ENCODE measurements at regions not wholly inside any gene's neighbourhood (a gene's known extent, or its start where the extent isn't known, plus 50 kb on each side); places are given as distances from the start of the nearest gene placed in this dataset.

- H3K27me3 ChIP-seq (ENCODE audit: low read length): no peaks in the 10 kb centered on the region
- CTCF ChIA-PET: no interaction called here
- no peaks in the 10 kb centered on the region for H3K9me2 ChIP-seq (replicated peaks; ENCODE audit: low read length)
- H4K20me1 ChIP-seq (ENCODE audit: low read length): no peaks in the 10 kb centered on the region
- no peaks in the 10 kb centered on the region for H3K36me3 ChIP-seq (ENCODE audit: low read depth, low read length)
- no peak overlapping the region for H2AFZ ChIP-seq (ENCODE audit: low read length)
- intact Hi-C loops (cut with micrococcal nuclease): no loop called here
- no peak overlapping the region for H3K27ac ChIP-seq (ENCODE audit: low read length)
- BruUV-seq (replicated peaks): no TSS peak
- H3F3A ChIP-seq (ENCODE audit: low read length, unreplicated experiment): no peaks in the 10 kb centered on the region
- ATAC-seq: peak; percentile 43; the same call in 1 of the 2 replicates
- no peaks in the 10 kb centered on the region for H3K79me2 ChIP-seq (ENCODE audit: low read length)
- H3K4me2 ChIP-seq (ENCODE audit: low read length): no peak overlapping the region
- peak; percentile 31 for DNase-seq
- H3K4me1 ChIP-seq (ENCODE audit: insufficient read depth, low read length): no peaks in the 10 kb centered on the region
- POLR2A ChIA-PET (ENCODE audit: unreplicated experiment): no interaction called here
- no peak overlapping the region for H3K9ac ChIP-seq (ENCODE audit: low read length)
- no peaks in the 10 kb centered on the region for H3K9me3 ChIP-seq (ENCODE audit: low read length)
- TF ChIP-seq EZH2 (IDR thresholded peaks at IDR 0.05; ENCODE audit: low read length, unreplicated experiment) (no peak), CTCF (conservative IDR thresholded peaks at IDR 0.05; ENCODE audit: low read depth, low read length) (peak; percentile 18; the same call in 1 of the 2 replicates)
- H3K4me3 ChIP-seq (ENCODE audit: low read length): no peak overlapping the region
Observed at GRCh38 chr10:108434559-108435252, 1270.2 kb upstream of the SORCS1 start.

- H3K36me3 ChIP-seq (ENCODE audit: low read depth, low read length): no peaks in the 10 kb centered on the region
- CTCF ChIA-PET: no interaction called here
- H3K79me2 ChIP-seq (ENCODE audit: low read length): no peaks in the 10 kb centered on the region
Observed at GRCh38 chr10:108427146-108427545, 1262.6 kb upstream of the SORCS1 start.

GRCh38 chr10:108425283-108425964 lies 1260.9 kb upstream of the SORCS1 start:
- ATAC-seq (no peak), DNase-seq (no peak)
- Histone ChIP-seq H2AFZ (ENCODE audit: low read length) (no peak overlapping the region), H3K4me1 (ENCODE audit: insufficient read depth, low read length) (no peaks in the 10 kb centered on the region), H4K20me1 (ENCODE audit: low read length) (no peaks in the 10 kb centered on the region), H3F3A (ENCODE audit: low read length, unreplicated experiment) (no peaks in the 10 kb centered on the region), H3K4me2 (ENCODE audit: low read length) (no peak overlapping the region), H3K9me3 (ENCODE audit: low read length) (no peaks in the 10 kb centered on the region), H3K79me2 (ENCODE audit: low read length) (no peaks in the 10 kb centered on the region), H3K27ac (ENCODE audit: low read length) (no peak overlapping the region), H3K9me2 (replicated peaks; ENCODE audit: low read length) (no peaks in the 10 kb centered on the region), H3K4me3 (ENCODE audit: low read length) (no peak overlapping the region), H3K9ac (ENCODE audit: low read length) (no peak overlapping the region), H3K27me3 (ENCODE audit: low read length) (no peaks in the 10 kb centered on the region), H3K36me3 (ENCODE audit: low read depth, low read length) (no peaks in the 10 kb centered on the region)
- POLR2A ChIA-PET (ENCODE audit: unreplicated experiment): no interaction called here
- no TSS peak for BruUV-seq (replicated peaks)
- intact Hi-C loops (cut with micrococcal nuclease): no loop called here
- TF ChIP-seq EZH2 (IDR thresholded peaks at IDR 0.05; ENCODE audit: low read length, unreplicated experiment) (no peak), EZH2phosphoT487 (IDR thresholded peaks at IDR 0.05; ENCODE audit: borderline replicate concordance, low read length) (no peak), CTCF (conservative IDR thresholded peaks at IDR 0.05; ENCODE audit: low read depth, low read length) (no peak)
- CTCF ChIA-PET: no interaction called here

More at GRCh38 chr10:108427146-108427545, 1262.6 kb upstream of the SORCS1 start:
- intact Hi-C loops (cut with micrococcal nuclease): no loop called here
- no peaks in the 10 kb centered on the region for H3K27me3 ChIP-seq (ENCODE audit: low read length)
- no peak for TF ChIP-seq EZH2phosphoT487 (IDR thresholded peaks at IDR 0.05; ENCODE audit: borderline replicate concordance, low read length)
- no peak for TF ChIP-seq EZH2 (IDR thresholded peaks at IDR 0.05; ENCODE audit: low read length, unreplicated experiment)
- no peak overlapping the region for H3K4me3 ChIP-seq (ENCODE audit: low read length)
- DNase-seq: no peak
- no TSS peak for BruUV-seq (replicated peaks)
- POLR2A ChIA-PET (ENCODE audit: unreplicated experiment): no interaction called here
- no peak overlapping the region for H2AFZ ChIP-seq (ENCODE audit: low read length)
- ATAC-seq: no peak
- H4K20me1 ChIP-seq (ENCODE audit: low read length): no peaks in the 10 kb centered on the region
- no peaks in the 10 kb centered on the region for H3F3A ChIP-seq (ENCODE audit: low read length, unreplicated experiment)
- no peaks in the 10 kb centered on the region for H3K9me2 ChIP-seq (replicated peaks; ENCODE audit: low read length)
- H3K4me1 ChIP-seq (ENCODE audit: insufficient read depth, low read length): no peaks in the 10 kb centered on the region
- no peak overlapping the region for H3K9ac ChIP-seq (ENCODE audit: low read length)
- no peak overlapping the region for H3K4me2 ChIP-seq (ENCODE audit: low read length)
- no peak overlapping the region for H3K27ac ChIP-seq (ENCODE audit: low read length)
- no peaks in the 10 kb centered on the region for H3K9me3 ChIP-seq (ENCODE audit: low read length)
